HG02943 (cell line): ENCODE measurements at regions not wholly inside any gene's neighbourhood (a gene's known extent, or its start where the extent isn't known, plus 50 kb on each side); places are given as distances from the start of the nearest gene placed in this dataset.
"Not testable (repeated sequence)": the region's sequence is repeated elsewhere in the genome, so short reads cannot be mapped to it uniquely, and the experiment has no call there.

Source experiments
- ATAC-seq: cut with Tn5 transposase; IDR thresholded peaks from one replicate; pipeline ENCODE4 v1.9.1; 2021; ENCODE audit warnings: mild to moderate bottlenecking, low read depth, moderate library complexity; ENCODE audit not compliant: unreplicated experiment

DNA sequence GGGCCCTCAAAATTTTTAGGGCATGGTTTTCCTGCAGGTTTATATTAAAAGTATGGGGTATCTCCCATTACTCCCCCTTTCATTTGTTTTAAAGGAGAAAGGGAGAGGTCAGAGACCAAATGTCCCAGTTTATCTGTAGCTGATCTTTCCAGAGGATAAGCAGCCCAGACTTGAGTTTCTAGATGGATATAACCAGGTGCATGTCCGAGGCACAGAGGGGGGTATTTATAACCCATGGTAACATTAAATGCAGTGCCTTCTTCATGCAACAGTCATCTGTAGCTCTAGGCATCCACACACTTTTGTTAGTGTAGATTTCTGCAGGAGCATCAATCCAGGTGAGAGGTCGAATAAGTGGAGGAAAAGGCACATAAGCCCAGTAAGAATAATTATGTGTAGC, 890.3 kb upstream of the GOT2 start:
- ATAC-seq = not testable (repeated sequence)

DNA sequence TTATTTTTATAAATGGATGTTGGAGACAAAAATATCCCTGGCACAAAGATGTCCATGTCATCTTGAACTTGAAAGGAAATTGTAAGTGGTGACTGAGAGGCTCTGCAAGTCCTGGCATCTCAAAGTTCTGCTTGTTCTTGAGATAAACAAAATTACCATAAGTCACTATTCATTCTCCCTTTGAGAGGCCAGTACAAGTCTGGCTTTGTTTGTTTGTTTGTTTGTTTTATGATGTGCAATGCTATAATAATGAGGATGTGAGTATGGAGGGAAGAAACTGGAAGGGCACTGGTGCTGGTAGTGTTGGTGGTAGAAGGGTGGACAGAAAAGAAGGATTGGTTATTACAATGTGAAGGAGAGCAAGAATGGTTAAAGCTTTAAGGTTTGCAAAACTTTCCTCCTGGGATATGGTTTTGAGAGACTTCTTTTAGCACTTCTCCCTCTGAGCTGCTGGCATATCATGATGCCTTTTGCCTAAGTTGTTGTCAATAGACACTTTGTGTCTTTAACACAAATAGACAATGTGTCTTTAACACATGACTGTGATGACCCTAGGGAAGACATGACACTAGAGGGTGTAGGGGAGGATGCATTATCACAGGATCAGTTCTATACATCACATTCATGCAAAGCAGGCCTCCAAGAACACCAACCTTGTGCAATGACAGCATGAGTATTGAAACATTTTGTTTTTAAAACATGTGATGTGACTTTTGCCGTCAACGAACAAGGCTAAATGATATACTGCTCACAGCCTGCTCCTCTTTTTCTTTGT, 880.5 kb upstream of the GOT2 start:
- no peak for ATAC-seq

DNA sequence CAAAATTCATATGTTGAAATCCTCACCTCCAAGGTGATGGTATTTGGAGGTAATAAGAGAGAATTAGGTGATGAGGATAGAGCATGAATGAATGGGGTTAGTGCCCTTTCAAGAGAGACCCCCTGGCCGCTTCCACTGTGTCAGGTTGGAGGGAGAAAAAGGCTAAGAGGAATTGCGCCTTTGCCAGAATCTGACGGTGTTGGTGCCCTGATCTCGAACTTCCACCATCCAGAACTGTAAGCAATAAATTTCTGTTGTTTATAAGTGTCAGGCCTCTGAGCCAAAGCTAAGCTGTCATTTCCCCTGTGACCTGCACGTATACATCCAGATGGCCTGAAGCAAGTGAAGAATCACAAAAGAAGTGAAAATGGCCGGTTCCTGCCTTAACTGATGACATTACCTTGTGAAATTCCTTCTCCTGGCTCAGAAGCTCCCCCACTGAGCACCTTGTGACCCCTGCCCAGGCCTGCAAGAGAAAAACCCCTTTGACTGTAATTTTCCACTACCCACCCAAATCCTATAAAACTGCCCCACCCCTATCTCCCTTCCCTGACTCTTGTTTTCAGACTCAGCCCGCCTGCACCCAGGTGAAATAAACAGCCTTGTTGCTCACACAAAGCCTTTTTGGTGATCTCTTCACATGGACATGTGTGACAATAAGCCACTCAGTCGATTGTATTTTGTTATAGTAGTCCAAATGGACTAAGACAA, 878.9 kb upstream of the GOT2 start:
- ATAC-seq = not testable (repeated sequence)

DNA sequence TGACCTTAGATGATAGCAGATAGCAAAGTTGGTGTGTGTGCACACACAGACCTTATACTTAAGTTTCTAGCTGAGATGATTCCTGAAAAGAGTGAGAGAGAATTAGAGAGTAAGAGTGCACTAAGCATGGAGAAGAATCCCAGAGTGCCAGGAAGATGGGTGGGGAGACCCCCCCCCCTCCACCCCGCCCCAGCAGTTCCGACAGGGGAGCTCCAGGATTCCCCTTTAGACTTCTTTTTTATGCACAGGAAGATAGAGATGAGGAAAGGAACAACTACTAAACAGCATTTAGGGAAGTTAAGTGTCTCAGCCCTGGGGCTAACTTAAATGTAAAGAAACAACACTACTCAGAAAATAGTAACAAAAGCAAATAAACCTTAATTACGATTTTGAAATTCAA, 878.0 kb upstream of the GOT2 start:
- ATAC-seq = no peak

DNA sequence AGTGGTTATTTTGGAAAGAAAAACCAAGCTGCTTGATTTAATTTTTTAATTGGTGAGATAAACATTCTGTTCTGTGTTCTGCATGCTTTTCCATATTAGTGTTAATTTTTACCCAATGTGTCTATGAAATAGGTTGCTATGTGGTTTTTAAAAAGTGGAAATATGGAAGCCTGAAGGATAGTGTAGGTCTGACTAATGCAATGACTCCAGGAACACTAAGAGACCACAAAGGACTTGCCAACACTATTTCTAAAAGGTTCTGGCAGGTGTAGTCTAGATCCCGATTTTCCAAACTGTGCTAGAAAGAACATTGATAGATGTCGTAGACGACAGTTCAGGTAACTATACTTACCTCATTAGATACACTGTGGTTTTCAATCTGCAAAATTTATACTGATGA, 877.4 kb upstream of the GOT2 start:
- ATAC-seq = no peak

DNA sequence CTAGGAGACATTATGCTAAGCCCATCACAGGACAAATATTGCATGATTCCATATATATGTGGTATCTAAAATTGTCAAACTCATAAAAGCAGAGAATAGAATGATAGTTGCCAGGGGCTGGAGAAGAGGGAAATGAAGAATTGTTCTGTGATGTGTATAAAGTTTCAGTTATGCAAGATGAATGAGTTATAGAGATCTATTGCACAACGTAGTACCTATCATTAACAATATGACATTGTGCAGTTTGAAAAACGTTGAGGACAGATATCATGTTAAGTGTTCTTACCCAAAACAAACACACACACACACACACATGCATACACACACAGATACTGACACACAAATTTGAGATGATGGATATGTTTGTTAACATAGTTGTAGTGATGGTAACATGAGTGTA, 871.6 kb upstream of the GOT2 start:
- ATAC-seq = no peak

DNA sequence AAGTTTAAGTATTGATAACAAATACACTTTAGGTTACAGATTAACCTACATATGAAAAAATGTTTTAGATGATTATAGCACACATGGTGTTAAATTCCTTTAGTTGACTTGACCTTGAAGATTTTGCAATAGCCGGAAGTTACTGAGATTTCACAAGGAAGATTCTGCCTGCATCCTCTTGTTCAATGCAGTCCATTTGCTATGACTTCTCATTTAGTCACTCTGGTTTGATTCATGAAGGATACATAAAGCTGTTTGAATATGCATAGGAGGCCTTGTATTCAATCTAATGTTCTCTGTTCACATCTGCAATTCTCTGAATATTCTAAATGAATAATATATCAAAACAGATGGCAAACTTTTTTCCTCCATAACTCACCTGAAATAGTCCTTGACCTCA, 870.2 kb upstream of the GOT2 start:
- no peak for ATAC-seq

DNA sequence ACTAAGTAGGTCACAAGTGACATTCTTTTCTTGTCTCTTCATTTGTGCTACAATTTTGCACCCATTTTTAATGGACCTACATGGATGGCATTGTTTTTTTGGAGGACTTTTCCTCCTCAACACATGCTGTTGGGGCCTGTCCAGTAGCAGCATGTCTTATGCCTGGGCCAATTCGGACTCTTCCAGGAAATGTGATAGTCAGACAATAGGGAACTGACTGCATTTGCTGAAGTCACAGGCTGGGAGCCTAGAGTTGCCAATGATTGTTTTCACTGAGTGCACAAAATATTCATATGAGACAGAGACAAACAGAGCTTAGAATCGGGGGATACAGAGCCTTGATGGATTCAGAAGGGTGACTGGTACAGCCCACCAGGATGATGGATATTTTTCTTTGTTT, 867.3 kb upstream of the GOT2 start:
- ATAC-seq = no peak

DNA sequence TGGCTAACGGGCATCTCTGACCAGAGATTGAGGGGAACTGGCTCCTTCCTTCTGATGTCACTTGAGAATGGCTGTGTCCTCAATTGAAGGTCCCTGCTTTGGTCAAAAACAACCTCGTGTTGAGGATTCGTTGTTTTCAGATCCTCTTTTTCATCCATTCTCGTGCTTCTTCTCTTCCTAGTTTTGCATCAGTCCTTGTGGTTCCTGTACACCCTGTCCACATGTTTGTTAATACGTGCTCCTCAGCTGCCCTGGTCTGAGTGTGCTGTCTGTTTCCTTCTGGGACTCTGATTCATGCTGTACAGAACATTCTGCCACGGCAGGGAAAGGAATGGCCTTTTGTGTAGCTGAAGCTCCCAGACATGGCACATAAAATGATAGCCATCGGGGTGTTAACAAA, 863.2 kb upstream of the GOT2 start:
- ATAC-seq = no peak

DNA sequence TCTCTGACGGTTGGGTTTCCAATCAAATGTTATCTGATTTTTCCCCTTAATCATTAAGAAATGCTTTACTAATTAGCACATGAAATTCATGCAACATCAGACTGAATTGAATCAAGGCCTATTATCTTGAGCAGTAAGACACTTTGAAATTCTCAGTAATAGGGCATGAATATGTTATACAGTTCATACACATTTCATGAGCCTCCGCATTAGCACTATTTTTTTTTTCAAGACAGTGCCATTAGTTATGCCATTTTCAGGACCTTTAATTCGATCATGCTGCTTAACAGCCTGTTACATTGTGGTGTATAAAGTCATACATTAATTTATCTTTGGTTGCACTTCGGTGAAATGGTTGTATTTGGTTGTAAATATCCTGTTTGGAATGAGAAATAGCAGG, 862.6 kb upstream of the GOT2 start:
- ATAC-seq = no peak

DNA sequence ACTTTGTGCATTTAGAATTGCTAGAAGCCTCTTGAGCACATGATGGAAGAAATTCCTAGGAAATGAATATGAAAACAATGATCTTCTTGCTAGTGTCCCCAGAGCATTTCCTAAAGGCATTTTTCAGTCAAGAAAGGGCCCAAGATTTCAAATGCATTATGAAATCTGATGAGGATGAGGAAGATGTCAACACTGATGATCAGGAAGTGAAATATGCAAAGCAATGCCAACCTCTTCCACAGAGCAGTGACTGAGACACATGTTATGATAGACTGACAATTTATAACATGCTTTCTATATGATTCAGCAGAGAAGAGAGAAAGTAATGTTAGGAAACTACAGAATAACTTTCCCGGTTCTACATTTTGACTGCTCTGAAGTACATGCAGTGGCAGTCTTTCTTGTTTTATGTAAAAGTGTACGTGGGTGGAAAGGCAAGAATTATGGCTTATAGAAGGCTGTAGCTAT, 859.1 kb upstream of the GOT2 start:
- ATAC-seq = no peak

DNA sequence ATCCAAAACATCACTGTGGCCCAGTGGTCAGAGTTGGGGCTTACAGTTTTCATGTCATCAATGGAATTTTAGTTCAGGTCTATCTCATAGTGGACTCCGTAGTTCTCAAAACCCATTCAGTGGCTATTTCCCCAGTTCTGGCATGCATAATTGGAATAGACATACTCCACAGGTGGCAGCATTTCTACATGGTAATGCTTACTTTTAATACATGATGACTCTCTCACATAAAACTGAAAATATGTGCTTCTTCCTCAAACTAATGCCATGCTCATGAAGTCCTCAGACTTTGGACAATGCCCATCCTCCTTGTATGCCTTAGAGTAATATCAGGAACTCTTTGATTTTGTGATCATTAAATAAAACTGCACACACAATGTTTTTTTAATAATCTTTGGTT, 857.4 kb upstream of the GOT2 start:
- no peak for ATAC-seq

DNA sequence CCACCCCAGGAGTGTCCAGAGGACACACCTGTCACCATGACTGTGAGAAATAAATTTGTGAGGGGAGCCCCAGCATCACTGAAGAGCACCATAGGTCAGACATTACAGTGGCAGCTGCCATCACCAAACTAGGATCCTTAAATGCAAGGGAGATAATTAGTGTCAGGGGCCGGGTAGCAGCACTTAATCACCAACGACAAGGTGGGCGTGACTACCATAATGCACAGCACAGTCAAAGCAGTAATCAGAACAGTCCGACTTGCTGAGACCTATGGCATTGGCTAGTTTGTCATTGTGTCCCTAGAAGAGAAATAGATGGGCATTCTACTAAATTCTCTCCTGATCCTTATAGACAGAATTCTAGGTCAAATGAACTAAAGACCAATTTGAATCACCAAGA, 856.7 kb upstream of the GOT2 start:
- no peak for ATAC-seq

DNA sequence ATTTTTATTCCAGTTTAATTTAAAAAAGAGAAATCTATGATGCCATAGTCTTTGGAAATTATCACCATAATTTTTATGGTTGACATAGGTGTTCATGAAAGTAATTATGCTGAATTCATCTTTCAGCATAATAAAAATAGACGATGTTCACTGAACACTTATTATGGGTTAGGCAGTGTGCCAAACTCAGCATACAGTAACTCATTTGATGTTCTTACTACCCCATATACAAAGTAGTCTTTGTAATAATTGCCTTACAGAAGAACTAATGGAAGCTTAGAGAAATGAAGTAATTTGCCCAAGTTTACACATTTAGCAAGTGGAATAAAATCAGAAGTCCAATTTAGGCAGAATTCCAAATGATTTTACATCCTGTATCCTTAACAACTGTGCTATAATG, 852.2 kb upstream of the GOT2 start:
- no peak for ATAC-seq

DNA sequence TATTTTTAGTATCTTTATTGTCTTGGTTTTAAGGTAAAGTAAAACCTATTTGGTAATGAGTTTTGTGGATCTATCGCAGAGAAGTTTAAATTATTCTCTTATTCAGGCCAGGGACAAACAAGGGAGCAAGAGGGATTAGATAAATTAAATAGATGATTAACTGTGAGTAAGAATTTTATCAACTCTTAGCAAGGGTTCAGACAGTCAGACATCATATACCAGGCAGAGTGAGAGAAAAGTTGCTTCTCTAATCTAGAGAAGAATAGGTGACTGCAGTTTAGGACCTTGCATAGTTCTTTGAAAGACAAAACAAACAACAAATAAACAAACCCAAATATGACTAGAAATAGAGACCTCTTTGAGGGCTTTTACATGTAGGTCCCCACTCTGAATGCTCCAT, 840.2 kb upstream of the GOT2 start:
- ATAC-seq = no peak

DNA sequence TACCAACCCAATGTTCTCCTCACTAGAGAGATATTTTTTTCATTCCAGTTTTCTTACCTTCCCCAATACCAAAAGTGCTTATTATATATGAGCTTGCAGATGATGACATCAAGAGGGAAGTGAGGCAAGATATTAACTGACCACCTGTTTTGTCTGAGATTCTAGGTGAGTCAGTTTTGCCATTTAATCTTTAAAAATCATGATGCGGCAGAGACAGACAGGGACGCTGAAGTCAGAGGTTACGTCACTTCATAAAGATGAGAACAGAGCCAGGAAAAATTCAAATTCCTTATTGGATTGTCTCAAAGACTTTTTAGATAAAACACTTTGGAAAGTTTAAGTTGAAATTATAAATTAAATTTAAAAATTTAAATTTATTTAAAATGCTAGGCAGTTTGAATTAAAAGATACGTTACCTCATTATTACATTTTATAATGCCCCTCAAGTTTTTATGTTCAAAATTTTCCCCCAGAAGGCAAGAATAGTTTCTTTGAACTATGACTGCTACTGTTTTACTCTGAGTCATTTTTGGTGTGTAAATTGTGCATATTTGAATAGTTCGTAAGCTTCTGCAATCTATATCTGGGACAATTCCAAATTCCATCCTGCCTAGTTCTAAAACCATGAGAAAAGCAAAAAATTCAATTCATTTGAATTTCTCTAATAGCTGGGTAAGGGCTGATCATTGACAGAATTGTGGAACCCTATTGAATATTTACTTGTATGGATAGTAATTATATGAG, 839.6 kb upstream of the GOT2 start:
- ATAC-seq = no peak

DNA sequence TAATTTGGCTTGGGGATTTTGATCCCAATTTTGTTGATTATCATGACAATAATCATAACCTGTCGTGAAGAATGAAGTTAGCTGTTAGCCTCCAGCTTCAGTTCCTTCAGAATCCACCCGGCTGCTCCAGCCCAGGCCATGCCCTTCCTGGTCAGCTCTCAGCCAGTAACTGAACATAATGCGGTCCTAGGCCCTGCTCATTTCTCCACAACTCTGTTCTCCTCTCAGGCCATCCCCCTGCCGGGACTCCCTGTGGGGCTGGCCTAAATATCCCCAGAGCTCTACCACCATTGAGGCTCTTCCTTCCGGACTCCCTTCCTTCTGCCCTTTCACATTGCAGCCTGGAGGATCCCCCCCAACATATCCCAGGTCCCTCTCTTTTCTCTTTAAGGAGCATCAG, 833.4 kb upstream of the GOT2 start:
- ATAC-seq = no peak

DNA sequence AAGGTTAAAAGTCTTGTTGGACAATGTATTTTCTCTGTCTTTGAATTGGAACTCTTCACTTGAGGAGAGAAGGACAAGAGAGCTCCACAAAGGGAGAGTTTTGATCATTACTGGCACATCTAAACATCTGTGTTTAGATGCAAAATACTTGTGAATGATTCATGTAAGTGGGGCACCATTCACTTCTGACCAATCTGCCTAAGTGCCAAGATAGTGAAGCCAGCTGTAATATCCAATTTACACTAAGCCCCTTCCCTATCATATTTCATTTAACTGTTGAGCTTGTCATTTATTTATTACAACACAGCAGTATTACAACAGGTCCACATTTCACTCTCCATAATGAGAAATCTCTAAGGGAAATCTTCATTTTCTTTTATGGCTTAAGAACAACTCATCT, 832.3 kb upstream of the GOT2 start:
- no peak for ATAC-seq

DNA sequence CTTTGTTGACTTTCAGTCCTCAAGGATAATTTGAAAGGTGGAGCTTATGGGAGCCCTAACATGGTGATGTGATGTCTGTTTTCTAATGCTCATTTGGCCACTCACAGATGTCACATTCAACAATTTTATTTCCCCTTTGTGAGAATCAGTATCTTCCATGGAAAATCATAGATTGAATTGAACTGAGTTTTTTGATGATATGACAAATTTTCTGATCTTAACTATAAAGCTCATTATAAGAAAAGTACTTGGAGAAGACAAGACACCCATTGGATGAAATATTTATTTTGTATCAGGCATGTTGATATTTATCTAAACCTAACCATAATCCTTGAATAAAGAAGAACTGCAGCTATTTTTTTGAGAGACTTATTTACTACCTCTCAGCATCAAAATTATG, 824.6 kb upstream of the GOT2 start:
- no peak for ATAC-seq

DNA sequence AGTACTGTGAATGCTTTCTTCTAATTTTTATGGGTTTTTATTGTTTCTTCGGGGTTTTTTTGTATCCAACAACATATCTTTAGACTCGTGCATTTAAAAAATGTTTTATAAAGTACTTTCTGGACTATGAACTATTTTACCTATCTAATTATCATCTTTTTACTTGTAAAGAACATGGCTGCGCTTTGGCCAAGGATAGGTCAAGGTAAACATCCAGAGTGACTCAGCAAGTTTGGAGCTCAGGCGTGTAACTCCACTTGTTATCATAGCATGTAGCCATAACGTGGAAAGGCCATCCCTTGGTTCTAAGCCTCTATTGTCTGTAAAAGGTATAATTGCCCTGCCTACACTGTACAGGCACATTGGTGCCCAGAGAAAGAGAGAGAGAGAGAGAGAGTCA, 818.0 kb upstream of the GOT2 start:
- ATAC-seq = no peak

DNA sequence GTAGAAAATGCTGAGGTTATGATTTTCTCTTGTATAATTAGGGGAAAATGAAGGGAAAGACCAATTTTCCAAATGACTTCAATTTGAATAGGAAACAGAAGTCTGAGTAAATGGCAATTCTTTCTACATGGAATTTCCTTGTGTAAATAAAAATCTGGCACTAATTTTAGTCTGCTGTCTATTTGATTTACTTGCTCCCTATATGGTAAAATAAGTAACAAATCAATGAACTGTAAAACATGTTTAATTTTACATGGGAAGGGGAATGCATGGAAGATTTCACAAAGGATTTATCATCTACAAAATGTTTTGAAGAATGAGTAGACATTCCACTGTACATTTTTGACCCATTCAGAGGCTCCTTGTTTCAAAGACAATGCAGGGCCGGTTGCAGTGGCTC, 811.6 kb upstream of the GOT2 start:
- no peak for ATAC-seq

DNA sequence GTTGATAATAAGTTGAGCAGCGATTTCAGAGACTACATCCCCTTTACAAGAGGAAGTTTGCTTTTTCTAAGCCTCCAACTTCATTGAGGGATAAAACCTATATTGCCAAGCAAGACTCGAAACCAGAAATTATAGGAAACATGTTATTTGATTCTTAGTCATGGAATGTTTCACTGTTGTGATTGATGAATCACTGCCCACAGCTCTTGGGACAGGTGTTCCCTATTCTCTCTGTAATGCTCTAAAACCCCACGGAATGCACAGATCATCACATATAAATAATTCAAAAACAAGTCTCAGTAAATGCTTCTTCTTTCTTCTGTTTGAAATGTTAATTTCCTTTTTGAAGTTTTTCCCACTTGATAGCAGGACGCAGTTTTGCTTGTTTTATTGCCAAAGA, 809.5 kb upstream of the GOT2 start:
- ATAC-seq = no peak
